Adipose tissue (tissue), 3 donors: ENCODE measurements at regions not wholly inside any gene's neighbourhood (a gene's known extent, or its start where the extent isn't known, plus 50 kb on each side); places are given as distances from the start of the nearest gene placed in this dataset.

ENCODE experiments used
- H3K27ac ChIP-seq: one replicate; pipeline ENCODE4 v1.5.1; 2013; ENCODE audit warnings: low read depth, low read length
- WGBS, 3 donors: extraction: QIAGEN DNeasy Blood & Tissue Kit; methylation state at CpG; one replicate each; pipeline ENCODE4 v1.1.7; 2013; 5-methylcytosine and 5-hydroxymethylcytosine counted together
- donor health status: healthy with polysubstance abuse.
- donor health status: Bipolar disorder and iron deficiency.
- donor health status: healthy.

DNA sequence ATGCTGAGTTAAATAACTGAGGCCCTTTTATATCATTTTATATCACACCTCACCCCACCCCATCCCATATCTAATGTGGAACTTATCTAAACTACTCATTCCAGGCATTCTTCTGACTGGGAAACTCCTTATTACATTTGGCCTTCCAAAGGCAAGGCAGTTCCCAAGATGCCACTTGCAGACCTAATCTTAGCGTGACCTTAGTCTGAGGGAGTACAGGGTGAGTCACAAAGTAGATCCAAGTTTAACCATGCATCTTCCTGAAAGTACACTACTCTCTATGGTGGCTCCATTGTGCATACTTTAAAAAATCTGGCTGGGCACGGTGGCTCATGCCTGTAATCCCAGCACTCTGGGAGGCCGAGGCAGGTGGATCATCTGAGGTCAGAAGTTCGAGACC is 353.6 kb upstream of the C1orf87 start:
- WGBS, 3 donors: 71 to 87% (median 79%) methylated on average over 4 of the region's 4 CpGs
- no peak overlapping the region for H3K27ac ChIP-seq

GRCh38 chr1:60425528-60425927 is 352.0 kb upstream of the C1orf87 start:
- WGBS, 3 donors: 58 to 97% (median 89%) methylated on average over 1 of the region's 1 CpG
- no peak overlapping the region for H3K27ac ChIP-seq

DNA sequence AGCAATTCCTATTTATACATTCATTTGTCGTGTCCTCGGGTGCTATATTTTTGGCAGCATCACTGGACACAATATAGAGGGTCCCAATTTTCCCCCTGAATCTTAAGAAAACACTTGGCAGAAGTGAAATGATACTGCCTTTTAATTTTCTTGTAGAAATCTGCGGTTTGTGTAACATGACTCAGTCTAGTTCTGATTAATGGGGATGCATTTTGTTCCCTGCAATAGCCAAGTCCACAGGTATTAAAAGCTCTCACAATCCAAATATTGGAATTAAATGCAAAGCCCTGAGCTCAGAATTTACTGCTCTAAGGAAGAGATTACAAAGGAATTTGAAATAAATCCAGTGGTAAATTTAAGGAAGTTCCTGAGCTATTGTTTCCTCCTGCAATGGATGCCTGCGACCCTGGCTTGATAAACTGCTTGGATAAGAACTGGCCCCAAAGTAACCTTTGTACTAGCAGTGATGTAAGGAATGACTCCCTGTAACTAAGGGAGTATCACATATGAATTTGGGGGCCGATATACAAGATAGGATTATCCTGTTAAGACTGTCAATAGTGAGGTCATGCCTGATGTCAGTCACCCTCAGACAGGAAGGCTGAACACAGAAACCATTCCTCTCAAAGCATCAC is 349.7 kb upstream of the C1orf87 start:
- 32 to 50% (median 38%) methylated on average over 5 of the region's 5 CpGs for WGBS, 3 donors
- no peak overlapping the region for H3K27ac ChIP-seq

- no peak overlapping the region for H3K27ac ChIP-seq
- WGBS, 3 donors: 76 to 92% (median 89%) methylated on average over 4 of the region's 4 CpGs
Measured at GRCh38 chr1:60421965-60422364, 348.4 kb upstream of the C1orf87 start.

DNA sequence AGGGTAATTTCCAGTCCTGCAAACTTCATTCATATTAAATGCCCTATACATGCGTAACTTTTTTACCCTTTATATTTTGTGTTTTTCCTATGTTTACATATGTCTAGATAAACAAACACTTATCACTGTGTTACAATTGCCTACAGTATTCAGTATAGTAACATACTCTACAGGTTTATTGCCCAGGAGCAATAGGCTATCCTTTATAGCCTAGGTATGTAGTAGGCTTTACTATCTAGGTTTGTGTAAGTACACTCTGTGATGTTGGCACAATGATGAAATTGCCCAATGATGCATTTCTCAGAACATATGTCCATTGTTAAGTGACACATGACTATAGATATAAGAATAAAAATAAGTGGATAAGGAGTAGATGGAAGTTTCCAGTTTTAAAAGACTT is 345.5 kb upstream of the C1orf87 start:
- WGBS, 3 donors: 95 to 100% (median 96%) methylated on average over 1 of the region's 1 CpG
- no peak overlapping the region for H3K27ac ChIP-seq

- H3K27ac ChIP-seq: no peak overlapping the region
Measured at GRCh38 chr1:60415696-60416095, 342.1 kb upstream of the C1orf87 start.

DNA sequence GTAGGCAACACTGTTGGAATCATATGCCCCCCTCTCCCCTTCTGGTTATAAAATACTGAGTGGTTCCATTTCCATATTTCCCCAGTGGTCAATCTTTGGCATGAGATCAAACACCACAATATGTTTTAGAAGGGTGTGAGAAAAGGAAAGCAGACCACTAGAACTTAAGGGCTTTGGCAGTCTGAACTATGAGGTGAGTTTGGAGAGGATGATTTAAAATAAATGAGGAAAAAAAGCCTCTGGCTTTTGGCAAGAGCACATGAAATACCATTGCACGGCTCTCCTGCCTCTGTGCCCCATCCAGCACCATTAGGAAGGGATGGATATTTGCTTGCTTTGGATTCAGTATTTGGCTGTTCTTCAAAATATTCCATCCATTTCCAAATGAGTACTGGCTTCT is 339.5 kb upstream of the C1orf87 start:
- 53 to 62% (median 62%) methylated on average over 1 of the region's 1 CpG for WGBS, 3 donors
- H3K27ac ChIP-seq: no peak overlapping the region

DNA sequence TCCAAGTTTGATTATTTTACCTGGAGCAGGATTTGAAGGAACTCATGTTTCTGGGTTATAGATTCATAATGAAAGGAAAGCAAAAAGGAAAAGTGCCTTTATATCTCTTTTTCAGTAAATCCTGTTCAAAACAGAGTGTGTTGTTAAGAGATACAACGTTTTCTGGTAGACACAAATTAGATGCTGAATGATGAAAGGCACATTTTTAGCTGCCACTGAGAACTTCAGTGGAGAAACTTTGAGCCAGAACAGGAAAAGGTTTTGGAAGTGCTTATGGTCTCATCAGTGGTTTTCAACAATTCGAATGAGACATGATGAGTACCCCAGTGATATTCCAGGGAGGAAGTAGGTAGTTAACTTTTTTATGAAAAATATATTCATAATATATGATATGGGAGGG is 338.0 kb upstream of the C1orf87 start:
- H3K27ac ChIP-seq: no peak overlapping the region
- 29 to 37% (median 37%) methylated on average over 2 of the region's 2 CpGs for WGBS, 3 donors

- 40 to 64% (median 64%) methylated on average over 4 of the region's 4 CpGs for WGBS, 3 donors
- no peak overlapping the region for H3K27ac ChIP-seq
Measured at GRCh38 chr1:60402816-60403215, 329.2 kb upstream of the C1orf87 start.

DNA sequence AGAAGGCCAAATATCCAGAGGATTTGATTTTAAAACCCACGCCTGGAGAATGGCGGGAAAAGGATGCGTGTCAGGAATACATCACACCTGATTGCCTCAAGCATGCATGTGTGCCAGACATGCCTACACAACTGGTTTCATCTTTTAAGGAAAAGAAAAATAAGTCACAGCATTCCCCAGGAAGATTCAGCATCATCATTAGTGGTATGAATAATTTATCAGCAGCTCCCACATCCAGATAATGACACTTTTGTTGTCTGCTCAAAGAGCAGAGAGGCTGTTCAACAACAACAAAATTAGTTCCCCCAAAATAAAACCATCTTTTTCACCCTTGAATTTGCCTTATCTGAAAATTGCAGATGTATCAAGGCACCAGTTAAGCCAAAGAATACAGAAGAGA is 328.6 kb upstream of the C1orf87 start:
- H3K27ac ChIP-seq: no peak overlapping the region
- 87 to 98% (median 96%) methylated on average over 3 of the region's 3 CpGs for WGBS, 3 donors

DNA sequence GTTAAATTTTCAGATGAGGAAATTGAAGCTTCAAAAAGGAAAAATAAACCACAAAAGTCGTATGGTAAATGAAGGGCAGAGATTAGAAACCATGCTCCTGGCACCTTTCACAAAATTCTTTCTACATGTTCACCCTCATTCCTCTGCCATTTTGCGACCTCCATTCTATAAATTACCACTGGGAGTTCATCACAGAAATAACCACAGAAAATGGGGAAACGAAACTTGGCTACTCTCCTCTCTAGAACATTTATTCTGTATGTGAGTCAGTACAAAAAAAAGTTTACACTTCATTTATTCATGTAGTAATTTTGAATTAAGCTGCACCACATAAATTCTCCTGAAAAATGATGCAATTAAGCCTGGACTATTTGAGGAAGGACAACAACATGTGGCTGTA is 320.9 kb upstream of the C1orf87 start:
- no peak overlapping the region for H3K27ac ChIP-seq
- 63 to 72% (median 67%) methylated on average over 3 of the region's 3 CpGs for WGBS, 3 donors

GRCh38 chr1:60390593-60391282 is 317.2 kb upstream of the C1orf87 start:
- H3K27ac ChIP-seq: no peak overlapping the region
- 80 to 89% (median 85%) methylated on average over 3 of the region's 3 CpGs for WGBS, 3 donors

- H3K27ac ChIP-seq: no peak overlapping the region
- 48 to 56% (median 55%) methylated on average over 7 of the region's 7 CpGs for WGBS, 3 donors
Measured at GRCh38 chr1:60388092-60388987, 314.8 kb upstream of the C1orf87 start.

- H3K27ac ChIP-seq: no peak overlapping the region
- 85 to 90% (median 90%) methylated on average over 2 of the region's 2 CpGs for WGBS, 3 donors
Measured at GRCh38 chr1:60387175-60387574, 313.6 kb upstream of the C1orf87 start.

- WGBS, 3 donors: 63 to 73% (median 68%) methylated on average over 3 of the region's 3 CpGs
Measured at GRCh38 chr1:60386249-60386648, 312.7 kb upstream of the C1orf87 start.

GRCh38 chr1:60376196-60376595 is 302.6 kb upstream of the C1orf87 start:
- WGBS, 3 donors: 94 to 96% (median 96%) methylated on average over 1 of the region's 1 CpG
- H3K27ac ChIP-seq: no peak overlapping the region

More at GRCh38 chr1:60386249-60386648, 312.7 kb upstream of the C1orf87 start:
- no peak overlapping the region for H3K27ac ChIP-seq

GRCh38 chr1:60374537-60374936 is 301.0 kb upstream of the C1orf87 start:
- 46 to 76% (median 69%) methylated on average over 1 of the region's 1 CpG for WGBS, 3 donors
- H3K27ac ChIP-seq: no peak overlapping the region

GRCh38 chr1:60367532-60367931 is 294.0 kb upstream of the C1orf87 start:
- WGBS, 3 donors: 32 to 69% (median 41%) methylated on average over 7 of the region's 7 CpGs
- H3K27ac ChIP-seq: no peak overlapping the region

- 67 to 73% (median 71%) methylated on average over 3 of the region's 3 CpGs for WGBS, 3 donors
Measured at GRCh38 chr1:60359431-60359830, 285.9 kb upstream of the C1orf87 start.

More at GRCh38 chr1:60359431-60359830, 285.9 kb upstream of the C1orf87 start:
- no peak overlapping the region for H3K27ac ChIP-seq
